GM12875 (cell line): ENCODE measurements at regions not wholly inside any gene's neighbourhood (a gene's known extent, or its start where the extent isn't known, plus 50 kb on each side); places are given as distances from the start of the nearest gene placed in this dataset.

Experiments used
- H3K4me3 ChIP-seq: one replicate; pipeline ENCODE4 v1.5.1; 2011; ENCODE audit warnings: low read depth, low read length, control low read depth
- CTCF ChIP-seq: IDR thresholded peaks from 2 replicates; pipeline ENCODE4 v1.5.1; 2011; ENCODE audit warnings: low read depth, mild to moderate bottlenecking, control low read depth, inconsistent platforms, low read length, moderate library complexity, borderline replicate concordance; ENCODE audit not compliant: insufficient read depth

DNA sequence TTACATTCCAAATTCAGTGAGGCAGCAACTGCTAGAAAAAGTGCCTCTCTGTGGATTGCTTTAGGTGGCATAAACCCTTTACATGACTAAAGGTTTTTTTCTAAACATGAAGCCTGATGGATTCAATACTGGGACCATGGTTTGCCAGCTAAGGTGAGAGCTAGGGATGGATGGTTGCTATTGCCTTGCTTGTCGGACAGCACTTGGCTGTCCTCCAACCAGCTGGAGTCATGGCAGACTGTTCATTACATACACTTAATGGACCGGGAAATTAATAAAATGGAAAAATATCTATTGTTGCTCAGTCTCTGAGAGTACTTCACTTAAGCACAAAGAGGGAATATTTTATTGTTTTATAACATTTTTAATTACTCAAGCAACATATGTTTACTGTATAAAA, 116.9 kb upstream of the TRPC7 start:
- TF ChIP-seq CTCF, result no peak
- no peak overlapping the region for H3K4me3 ChIP-seq

- TF ChIP-seq CTCF, result no peak
These were observed 109.1 kb upstream of the TRPC7 start for GRCh38 chr5:136474466-136474865.

GRCh38 chr5:136467632-136468031, 102.3 kb upstream of the TRPC7 start:
- no peak overlapping the region for H3K4me3 ChIP-seq
- no peak for TF ChIP-seq CTCF

More at GRCh38 chr5:136474466-136474865, 109.1 kb upstream of the TRPC7 start:
- H3K4me3 ChIP-seq, result no peak overlapping the region

- no peak overlapping the region for H3K4me3 ChIP-seq
- no peak for TF ChIP-seq CTCF
These were observed 100.7 kb upstream of the TRPC7 start for GRCh38 chr5:136466041-136466415.

DNA sequence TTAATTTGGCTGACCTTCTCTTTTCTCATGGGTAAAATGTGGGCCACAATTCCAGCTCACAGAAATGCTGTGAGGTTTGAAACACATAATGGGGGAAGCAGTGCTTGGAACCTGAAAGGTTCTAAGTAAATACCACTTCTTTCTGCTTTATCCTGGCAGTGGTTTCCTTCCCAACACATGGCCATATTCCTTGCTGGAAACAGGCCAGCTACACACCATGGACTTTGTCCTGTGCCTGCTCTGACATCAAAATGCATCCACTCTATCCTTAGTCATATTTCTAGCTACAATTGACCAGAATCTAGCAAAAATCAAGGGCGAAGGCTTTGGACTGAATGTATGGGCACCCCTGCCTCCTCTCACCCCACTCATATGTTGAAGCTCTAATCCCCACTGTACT, 93.1 kb upstream of the TRPC7 start:
- no peak overlapping the region for H3K4me3 ChIP-seq
- no peak for TF ChIP-seq CTCF

- H3K4me3 ChIP-seq, result no peak overlapping the region
- no peak for TF ChIP-seq CTCF
These were observed 92.2 kb upstream of the TRPC7 start for GRCh38 chr5:136457390-136458013.

DNA sequence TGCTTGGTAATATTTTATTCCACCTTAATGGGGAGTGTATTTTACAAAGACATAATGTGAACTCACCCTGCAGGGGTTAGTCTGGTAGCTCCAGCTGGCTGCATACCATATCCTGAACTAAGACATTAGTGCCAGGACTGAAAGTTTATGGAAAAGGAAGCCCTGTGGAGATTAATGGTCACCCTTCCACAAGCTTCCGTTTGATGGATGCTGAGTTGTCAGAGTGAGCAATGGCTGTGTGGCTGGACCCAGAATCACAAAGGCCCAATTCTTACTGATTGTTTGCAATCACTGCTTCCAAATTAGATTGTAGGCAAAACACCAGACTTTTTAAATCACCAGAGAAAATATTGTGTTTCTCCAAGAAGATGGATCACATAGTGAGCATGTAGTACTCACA, 90.1 kb upstream of the TRPC7 start:
- TF ChIP-seq CTCF, result no peak

More for the DNA sequence above, 90.1 kb upstream of the TRPC7 start:
- H3K4me3 ChIP-seq, result no peak overlapping the region
